ENCODE measurements at regions not wholly inside any gene's neighbourhood (a gene's known extent, or its start where the extent isn't known, plus 50 kb on each side); places are given as distances from the start of the nearest gene placed in this dataset.
"Not testable (repeated sequence)": the region's sequence is repeated elsewhere in the genome, so short reads cannot be mapped to it uniquely, and the experiment has no call there.

DNA sequence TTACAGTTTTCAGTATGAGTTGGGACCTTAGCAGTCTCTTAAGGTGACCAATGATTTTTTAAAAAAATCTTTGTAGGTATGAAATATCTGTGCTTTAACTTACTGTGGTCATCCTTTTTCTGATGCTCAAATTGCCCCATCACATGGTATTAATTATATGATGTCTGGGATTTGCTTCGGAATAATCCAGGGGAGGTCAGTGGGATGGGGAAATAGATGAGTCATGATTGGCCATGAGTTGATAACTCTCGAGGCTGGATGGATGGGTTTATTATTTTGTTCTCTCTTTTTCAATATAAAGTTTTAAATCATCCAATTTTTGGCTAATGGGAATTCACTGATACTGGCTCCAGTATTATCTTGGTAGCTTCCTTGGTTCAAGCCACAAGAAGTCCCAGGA is 370.3 kb upstream of the TPM1 start:
- Histone ChIP-seq H3K4me1 (ENCODE audit: insufficient read depth) (no peaks in the 10 kb centered on the region), H3K36me3 (replicated peaks; ENCODE audit: insufficient read depth, low read depth) (no peaks in the 10 kb centered on the region), H2AFZ (no peak overlapping the region), H3K9me3 (ENCODE audit: low read depth) (no peaks in the 10 kb centered on the region), H3K27ac (no peak overlapping the region), H3K9me2 (replicated peaks; ENCODE audit: insufficient read depth) (no peaks in the 10 kb centered on the region), H4K20me1 (ENCODE audit: insufficient read depth, poor library complexity, severe bottlenecking) (no peaks in the 10 kb centered on the region), H3K4me3 (no peak overlapping the region), H3K79me2 (no peaks in the 10 kb centered on the region), H3K4me2 (no peak overlapping the region), H3K27me3 (no peaks in the 10 kb centered on the region)
- no peak for DNase-seq (ENCODE audit: low spot score)
- TF ChIP-seq EZH2 (IDR thresholded peaks at IDR 0.05; ENCODE audit: borderline replicate concordance) (no peak), EZH2phosphoT487 (IDR thresholded peaks at IDR 0.05; ENCODE audit: low read depth, severe bottlenecking, unreplicated experiment) (no peak)
- TF ChIP-seq, protein P1, sequence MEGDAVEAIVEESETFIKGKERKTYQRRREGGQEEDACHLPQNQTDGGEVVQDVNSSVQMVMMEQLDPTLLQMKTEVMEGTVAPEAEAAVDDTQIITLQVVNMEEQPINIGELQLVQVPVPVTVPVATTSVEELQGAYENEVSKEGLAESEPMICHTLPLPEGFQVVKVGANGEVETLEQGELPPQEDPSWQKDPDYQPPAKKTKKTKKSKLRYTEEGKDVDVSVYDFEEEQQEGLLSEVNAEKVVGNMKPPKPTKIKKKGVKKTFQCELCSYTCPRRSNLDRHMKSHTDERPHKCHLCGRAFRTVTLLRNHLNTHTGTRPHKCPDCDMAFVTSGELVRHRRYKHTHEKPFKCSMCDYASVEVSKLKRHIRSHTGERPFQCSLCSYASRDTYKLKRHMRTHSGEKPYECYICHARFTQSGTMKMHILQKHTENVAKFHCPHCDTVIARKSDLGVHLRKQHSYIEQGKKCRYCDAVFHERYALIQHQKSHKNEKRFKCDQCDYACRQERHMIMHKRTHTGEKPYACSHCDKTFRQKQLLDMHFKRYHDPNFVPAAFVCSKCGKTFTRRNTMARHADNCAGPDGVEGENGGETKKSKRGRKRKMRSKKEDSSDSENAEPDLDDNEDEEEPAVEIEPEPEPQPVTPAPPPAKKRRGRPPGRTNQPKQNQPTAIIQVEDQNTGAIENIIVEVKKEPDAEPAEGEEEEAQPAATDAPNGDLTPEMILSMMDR (IDR thresholded peaks at IDR 0.05; ENCODE audit: poor library complexity), result no peak
- WGBS (ENCODE audit: low lambda C conversion rate, missing lambda C conversion rate), result 69% methylated on average over 2 of the region's 2 CpGs

DNA sequence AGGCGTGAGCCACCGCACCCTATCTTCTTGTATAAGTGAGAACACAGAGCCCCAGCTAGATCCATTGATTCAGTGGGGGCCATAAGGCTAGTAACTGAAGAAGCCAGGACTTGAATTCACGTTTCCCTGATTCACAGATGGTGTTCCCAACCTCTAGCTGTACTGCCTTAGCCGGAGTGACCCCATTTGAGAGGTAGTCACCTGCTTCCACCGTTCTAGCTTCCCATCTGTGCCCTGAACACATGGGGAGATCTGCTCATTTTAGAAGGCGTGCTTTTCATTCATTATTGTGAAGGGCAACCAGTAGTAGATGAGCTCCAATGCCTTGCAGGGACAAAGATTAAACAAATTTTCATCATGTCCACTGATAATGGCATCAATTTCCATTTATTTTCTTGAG is 365.7 kb upstream of the TPM1 start:
- no peak for TF ChIP-seq EZH2phosphoT487 (IDR thresholded peaks at IDR 0.05; ENCODE audit: low read depth, severe bottlenecking, unreplicated experiment)
- over 99% methylated on average over 6 of the region's 6 CpGs for WGBS (ENCODE audit: low lambda C conversion rate, missing lambda C conversion rate)
- no peak overlapping the region for H2AFZ ChIP-seq

GRCh38 chr15:62681939-62682896 is 360.3 kb upstream of the TPM1 start:
- no peak overlapping the region for H2AFZ ChIP-seq
- no peaks in the 10 kb centered on the region for H4K20me1 ChIP-seq (ENCODE audit: insufficient read depth, poor library complexity, severe bottlenecking)
- DNase-seq (ENCODE audit: low spot score), result no peak
- no peaks in the 10 kb centered on the region for H3K9me2 ChIP-seq (replicated peaks; ENCODE audit: insufficient read depth)
- H3K36me3 ChIP-seq (replicated peaks; ENCODE audit: insufficient read depth, low read depth), result no peaks in the 10 kb centered on the region
- no peak overlapping the region for H3K4me3 ChIP-seq
- H3K4me2 ChIP-seq, result no peak overlapping the region
- TF ChIP-seq EZH2 (IDR thresholded peaks at IDR 0.05; ENCODE audit: borderline replicate concordance) (no peak), EZH2phosphoT487 (IDR thresholded peaks at IDR 0.05; ENCODE audit: low read depth, severe bottlenecking, unreplicated experiment) (no peak)
- TF ChIP-seq, protein P1 (IDR thresholded peaks at IDR 0.05; ENCODE audit: poor library complexity), result no peak
- H3K9me3 ChIP-seq (ENCODE audit: low read depth), result peaks cover 3% of the 10 kb centered on the region
- H3K4me1 ChIP-seq (ENCODE audit: insufficient read depth), result no peaks in the 10 kb centered on the region
- WGBS (ENCODE audit: low lambda C conversion rate, missing lambda C conversion rate), result 90% methylated on average over 6 of the region's 6 CpGs
- no peak overlapping the region for H3K27ac ChIP-seq
- no peaks in the 10 kb centered on the region for H3K79me2 ChIP-seq
- no peaks in the 10 kb centered on the region for H3K27me3 ChIP-seq

More for the DNA sequence above, 365.7 kb upstream of the TPM1 start:
- H3K27ac ChIP-seq, result no peak overlapping the region
- no peaks in the 10 kb centered on the region for H3K4me1 ChIP-seq (ENCODE audit: insufficient read depth)
- DNase-seq (ENCODE audit: low spot score), result no peak
- H3K9me3 ChIP-seq (ENCODE audit: low read depth), result peaks cover 3% of the 10 kb centered on the region
- no peaks in the 10 kb centered on the region for H4K20me1 ChIP-seq (ENCODE audit: insufficient read depth, poor library complexity, severe bottlenecking)
- H3K4me3 ChIP-seq, result no peak overlapping the region
- H3K9me2 ChIP-seq (replicated peaks; ENCODE audit: insufficient read depth), result no peaks in the 10 kb centered on the region
- H3K36me3 ChIP-seq (replicated peaks; ENCODE audit: insufficient read depth, low read depth), result no peaks in the 10 kb centered on the region
- no peaks in the 10 kb centered on the region for H3K27me3 ChIP-seq
- no peaks in the 10 kb centered on the region for H3K79me2 ChIP-seq
- H3K4me2 ChIP-seq, result no peak overlapping the region

- H3K4me3 ChIP-seq; H3K27me3 ChIP-seq; H3K79me2 ChIP-seq; H3K9me2 ChIP-seq (replicated peaks; ENCODE audit: insufficient read depth); DNase-seq (ENCODE audit: low spot score); H2AFZ ChIP-seq; H3K4me1 ChIP-seq (ENCODE audit: insufficient read depth); H4K20me1 ChIP-seq (ENCODE audit: insufficient read depth, poor library complexity, severe bottlenecking); H3K36me3 ChIP-seq (replicated peaks; ENCODE audit: insufficient read depth, low read depth); H3K9me3 ChIP-seq (ENCODE audit: low read depth); H3K27ac ChIP-seq; H3K4me2 ChIP-seq: not testable (repeated sequence)
- 93% methylated on average over 7 of the region's 8 CpGs for WGBS (ENCODE audit: low lambda C conversion rate, missing lambda C conversion rate)
These were observed 359.4 kb upstream of the TPM1 start for GRCh38 chr15:62683192-62683591.
